ENCODE measurements at regions not wholly inside any gene's neighbourhood (a gene's known extent, or its start where the extent isn't known, plus 50 kb on each side); places are given as distances from the start of the nearest gene placed in this dataset.

DNA sequence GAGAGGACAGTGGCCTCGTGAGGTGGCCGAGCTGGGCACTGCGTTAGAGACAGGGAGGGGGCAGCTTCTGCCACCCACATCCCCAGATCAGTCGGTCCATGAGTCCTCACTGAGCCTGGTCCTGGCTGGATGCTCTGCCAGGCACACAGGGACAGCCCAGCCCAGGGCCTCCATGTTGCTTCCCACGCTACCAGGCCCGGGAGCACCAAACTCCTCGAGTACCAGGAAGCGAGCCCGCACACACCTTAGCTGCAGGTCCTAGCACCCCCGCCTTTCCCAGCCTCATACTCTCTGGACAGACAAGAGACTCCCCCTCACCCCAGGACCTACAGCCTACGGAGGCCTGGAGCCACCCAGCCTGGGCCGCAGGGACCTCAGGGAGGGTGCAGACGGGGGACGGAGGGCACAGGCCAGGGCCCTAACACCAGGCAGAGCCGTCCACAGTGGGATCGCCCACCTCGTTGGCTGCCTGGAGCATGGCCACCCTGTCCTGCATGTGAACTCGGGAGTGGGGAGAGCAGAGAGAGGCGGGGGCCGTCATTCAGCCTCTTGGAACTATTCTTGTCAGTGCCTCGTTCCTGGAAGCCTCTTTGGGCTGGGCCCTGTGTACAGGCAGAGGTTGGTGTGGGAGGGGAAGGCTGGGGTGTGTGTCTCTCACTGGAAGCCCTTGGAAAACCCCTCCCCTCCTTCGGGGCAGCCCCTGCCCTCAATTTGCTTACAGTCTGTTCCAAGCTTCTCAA, 90.9 kb upstream of the RUNX3 start:
- TF ChIP-seq, protein P1, sequence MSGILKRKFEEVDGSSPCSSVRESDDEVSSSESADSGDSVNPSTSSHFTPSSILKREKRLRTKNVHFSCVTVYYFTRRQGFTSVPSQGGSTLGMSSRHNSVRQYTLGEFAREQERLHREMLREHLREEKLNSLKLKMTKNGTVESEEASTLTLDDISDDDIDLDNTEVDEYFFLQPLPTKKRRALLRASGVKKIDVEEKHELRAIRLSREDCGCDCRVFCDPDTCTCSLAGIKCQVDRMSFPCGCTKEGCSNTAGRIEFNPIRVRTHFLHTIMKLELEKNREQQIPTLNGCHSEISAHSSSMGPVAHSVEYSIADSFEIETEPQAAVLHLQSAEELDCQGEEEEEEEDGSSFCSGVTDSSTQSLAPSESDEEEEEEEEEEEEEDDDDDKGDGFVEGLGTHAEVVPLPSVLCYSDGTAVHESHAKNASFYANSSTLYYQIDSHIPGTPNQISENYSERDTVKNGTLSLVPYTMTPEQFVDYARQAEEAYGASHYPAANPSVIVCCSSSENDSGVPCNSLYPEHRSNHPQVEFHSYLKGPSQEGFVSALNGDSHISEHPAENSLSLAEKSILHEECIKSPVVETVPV (CRISPR knock-in tag; IDR thresholded peaks at IDR 0.05), result no peak
- TF ChIP-seq GLIS3 (CRISPR knock-in tag; IDR thresholded peaks at IDR 0.05) (no peak), TSHZ2 (CRISPR knock-in tag; IDR thresholded peaks at IDR 0.05) (no peak), ARNTL (CRISPR knock-in tag; IDR thresholded peaks at IDR 0.05; ENCODE audit: borderline replicate concordance, low read depth) (no peak), POU6F1 (CRISPR knock-in tag; IDR thresholded peaks at IDR 0.05; ENCODE audit: borderline replicate concordance, low read depth) (no peak), ZNF70 (CRISPR knock-in tag; IDR thresholded peaks at IDR 0.05) (no peak), ZNF8 (CRISPR knock-in tag; IDR thresholded peaks at IDR 0.05) (no peak), ZC3H10 (CRISPR knock-in tag; IDR thresholded peaks at IDR 0.05) (no peak)
- TF ChIP-seq, protein P2, sequence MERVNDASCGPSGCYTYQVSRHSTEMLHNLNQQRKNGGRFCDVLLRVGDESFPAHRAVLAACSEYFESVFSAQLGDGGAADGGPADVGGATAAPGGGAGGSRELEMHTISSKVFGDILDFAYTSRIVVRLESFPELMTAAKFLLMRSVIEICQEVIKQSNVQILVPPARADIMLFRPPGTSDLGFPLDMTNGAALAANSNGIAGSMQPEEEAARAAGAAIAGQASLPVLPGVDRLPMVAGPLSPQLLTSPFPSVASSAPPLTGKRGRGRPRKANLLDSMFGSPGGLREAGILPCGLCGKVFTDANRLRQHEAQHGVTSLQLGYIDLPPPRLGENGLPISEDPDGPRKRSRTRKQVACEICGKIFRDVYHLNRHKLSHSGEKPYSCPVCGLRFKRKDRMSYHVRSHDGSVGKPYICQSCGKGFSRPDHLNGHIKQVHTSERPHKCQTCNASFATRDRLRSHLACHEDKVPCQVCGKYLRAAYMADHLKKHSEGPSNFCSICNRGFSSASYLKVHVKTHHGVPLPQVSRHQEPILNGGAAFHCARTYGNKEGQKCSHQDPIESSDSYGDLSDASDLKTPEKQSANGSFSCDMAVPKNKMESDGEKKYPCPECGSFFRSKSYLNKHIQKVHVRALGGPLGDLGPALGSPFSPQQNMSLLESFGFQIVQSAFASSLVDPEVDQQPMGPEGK (CRISPR knock-in tag; IDR thresholded peaks at IDR 0.05; ENCODE audit: borderline replicate concordance), result no peak
